GM21619 (cell line): ENCODE measurements at regions not wholly inside any gene's neighbourhood (a gene's known extent, or its start where the extent isn't known, plus 50 kb on each side); places are given as distances from the start of the nearest gene placed in this dataset.
"Not testable (repeated sequence)": the region's sequence is repeated elsewhere in the genome, so short reads cannot be mapped to it uniquely, and the experiment has no call there.

Experiments
- ATAC-seq: cut with Tn5 transposase; IDR thresholded peaks from one replicate; pipeline ENCODE4 v1.9.1; 2021; ENCODE audit not compliant: unreplicated experiment

- no peak for ATAC-seq
Observed at GRCh38 chr6:65996096-65996495, 289.1 kb upstream of the EYS start.

GRCh38 chr6:65989676-65990075 is 282.6 kb upstream of the EYS start:
- ATAC-seq, result no peak

- ATAC-seq, result no peak
Observed at GRCh38 chr6:65988006-65988405, 281.0 kb upstream of the EYS start.

GRCh38 chr6:65984089-65984488 is 277.1 kb upstream of the EYS start:
- ATAC-seq, result no peak

GRCh38 chr6:65979120-65979519 is 272.1 kb upstream of the EYS start:
- no peak for ATAC-seq

GRCh38 chr6:65971252-65971651 is 264.2 kb upstream of the EYS start:
- not testable (repeated sequence) for ATAC-seq

- no peak for ATAC-seq
Observed at GRCh38 chr6:65964261-65964660, 257.2 kb upstream of the EYS start.

- no peak for ATAC-seq
Observed at GRCh38 chr6:65955034-65955433, 248.0 kb upstream of the EYS start.

GRCh38 chr6:65948062-65948461 is 241.0 kb upstream of the EYS start:
- ATAC-seq, result no peak

GRCh38 chr6:65943548-65943947 is 236.5 kb upstream of the EYS start:
- no peak for ATAC-seq

GRCh38 chr6:65943051-65943450 is 236.0 kb upstream of the EYS start:
- no peak for ATAC-seq

GRCh38 chr6:65938000-65938399 is 231.0 kb upstream of the EYS start:
- ATAC-seq, result no peak

- ATAC-seq, result no peak
Observed at GRCh38 chr6:65935412-65935811, 228.4 kb upstream of the EYS start.

- ATAC-seq, result no peak
Observed at GRCh38 chr6:65933390-65933789, 226.4 kb upstream of the EYS start.

GRCh38 chr6:65927141-65927540 is 220.1 kb upstream of the EYS start:
- no peak for ATAC-seq

- no peak for ATAC-seq
Observed at GRCh38 chr6:65924411-65924810, 217.4 kb upstream of the EYS start.

- no peak for ATAC-seq
Observed at GRCh38 chr6:65922049-65922448, 215.0 kb upstream of the EYS start.

- no peak for ATAC-seq
Observed at GRCh38 chr6:65908065-65908464, 201.0 kb upstream of the EYS start.

- ATAC-seq, result no peak
Observed at GRCh38 chr6:65903992-65904391, 197.0 kb upstream of the EYS start.

- ATAC-seq, result no peak
Observed at GRCh38 chr6:65900928-65901327, 193.9 kb upstream of the EYS start.

GRCh38 chr6:65896140-65896539 is 189.1 kb upstream of the EYS start:
- no peak for ATAC-seq

GRCh38 chr6:65876668-65877067 is 169.6 kb upstream of the EYS start:
- ATAC-seq, result no peak

- ATAC-seq, result no peak
Observed at GRCh38 chr6:65852369-65852852, 145.4 kb upstream of the EYS start.

GRCh38 chr6:65830151-65830550 is 123.1 kb upstream of the EYS start:
- no peak for ATAC-seq
